ES-I3 (cell line): ENCODE measurements at regions not wholly inside any gene's neighbourhood (a gene's known extent, or its start where the extent isn't known, plus 50 kb on each side); places are given as distances from the start of the nearest gene placed in this dataset.
A peak's percentile ranks its signal among the peaks of the same experiment; 100 is the strongest.

Experiments
- H3K36me3 ChIP-seq: 2 replicates; pipeline ENCODE4 v1.6.1; 2013; ENCODE audit warnings: mild to moderate bottlenecking, low read length, control low read depth, moderate library complexity; ENCODE audit not compliant: insufficient read depth
- H3K4me1 ChIP-seq: 2 replicates; pipeline ENCODE4 v1.6.1; 2013; ENCODE audit warnings: mild to moderate bottlenecking, control low read depth, low read length; ENCODE audit not compliant: insufficient read depth
- H3K9ac ChIP-seq: 2 replicates; pipeline ENCODE4 v1.6.1; 2013; ENCODE audit warnings: low read depth, mild to moderate bottlenecking, low read length, moderate library complexity
- H3K9me3 ChIP-seq: 2 replicates; pipeline ENCODE4 v1.6.1; 2013; ENCODE audit warnings: mild to moderate bottlenecking, low read length, moderate library complexity; ENCODE audit not compliant: control insufficient read depth, insufficient read depth

- H3K36me3 ChIP-seq: no peaks in the 10 kb centered on the region
- peaks cover 7% of the 10 kb centered on the region; the same call in 1 of the 2 replicates for H3K9me3 ChIP-seq
- no peaks in the 10 kb centered on the region for H3K4me1 ChIP-seq
- no peak overlapping the region for H3K9ac ChIP-seq
Measured at GRCh38 chr19:28764066-28764465, 448.9 kb downstream of the UQCRFS1 start.

GRCh38 chr19:28746478-28746877, 466.5 kb downstream of the UQCRFS1 start:
- Histone ChIP-seq H3K9ac (no peak overlapping the region), H3K9me3 (no peaks in the 10 kb centered on the region; the same call in 1 of the 2 replicates), H3K36me3 (no peaks in the 10 kb centered on the region), H3K4me1 (no peaks in the 10 kb centered on the region)

- Histone ChIP-seq H3K9me3 (no peaks in the 10 kb centered on the region), H3K9ac (no peak overlapping the region), H3K36me3 (no peaks in the 10 kb centered on the region), H3K4me1 (no peaks in the 10 kb centered on the region)
Measured at GRCh38 chr19:28744943-28745342, 468.0 kb downstream of the UQCRFS1 start.

GRCh38 chr19:28744014-28744413, 468.9 kb downstream of the UQCRFS1 start:
- H3K9me3 ChIP-seq: no peaks in the 10 kb centered on the region
- H3K4me1 ChIP-seq: no peaks in the 10 kb centered on the region
- H3K9ac ChIP-seq: no peak overlapping the region
- no peaks in the 10 kb centered on the region for H3K36me3 ChIP-seq

GRCh38 chr19:28737021-28737895, 475.7 kb downstream of the UQCRFS1 start:
- H3K36me3 ChIP-seq: no peaks in the 10 kb centered on the region
- H3K9ac ChIP-seq: no peak overlapping the region
- no peaks in the 10 kb centered on the region for H3K9me3 ChIP-seq
- H3K4me1 ChIP-seq: 0 out of 2 replicates have a peak, but pooled peaks cover 6% of the 10 kb centered on the region

GRCh38 chr19:28736528-28736927, 476.4 kb downstream of the UQCRFS1 start:
- H3K4me1 ChIP-seq: 0 out of 2 replicates have a peak, but pooled peaks cover 6% of the 10 kb centered on the region
- no peaks in the 10 kb centered on the region for H3K9me3 ChIP-seq
- H3K36me3 ChIP-seq: no peaks in the 10 kb centered on the region
- no peak overlapping the region for H3K9ac ChIP-seq

- Histone ChIP-seq H3K36me3 (no peaks in the 10 kb centered on the region), H3K9me3 (no peaks in the 10 kb centered on the region), H3K9ac (no peak overlapping the region), H3K4me1 (no peaks in the 10 kb centered on the region)
Measured at GRCh38 chr19:28731577-28731976, 481.4 kb downstream of the UQCRFS1 start.

GRCh38 chr19:28730791-28731512, 482.0 kb downstream of the UQCRFS1 start:
- Histone ChIP-seq H3K9ac (no peak overlapping the region), H3K9me3 (no peaks in the 10 kb centered on the region), H3K4me1 (0 out of 2 replicates have a peak, but pooled peaks cover 4% of the 10 kb centered on the region), H3K36me3 (no peaks in the 10 kb centered on the region)

- Histone ChIP-seq H3K9me3 (no peaks in the 10 kb centered on the region), H3K36me3 (no peaks in the 10 kb centered on the region), H3K9ac (peak overlapping the region; percentile 79), H3K4me1 (0 out of 2 replicates have a peak, but pooled peaks cover 4% of the 10 kb centered on the region)
Measured at GRCh38 chr19:28727480-28728159, 485.3 kb downstream of the UQCRFS1 start.

- Histone ChIP-seq H3K4me1 (0 out of 2 replicates have a peak, but pooled peaks cover 4% of the 10 kb centered on the region), H3K9me3 (no peaks in the 10 kb centered on the region), H3K36me3 (no peaks in the 10 kb centered on the region), H3K9ac (peak overlapping the region; percentile 79)
Measured at GRCh38 chr19:28726533-28727479, 486.1 kb downstream of the UQCRFS1 start.

- Histone ChIP-seq H3K9ac (no peak overlapping the region), H3K36me3 (no peaks in the 10 kb centered on the region), H3K4me1 (no peaks in the 10 kb centered on the region), H3K9me3 (no peaks in the 10 kb centered on the region)
Measured at GRCh38 chr19:28718909-28719308, 494.0 kb downstream of the UQCRFS1 start.

- Histone ChIP-seq H3K9me3 (no peaks in the 10 kb centered on the region), H3K36me3 (no peaks in the 10 kb centered on the region), H3K9ac (no peak overlapping the region), H3K4me1 (no peaks in the 10 kb centered on the region)
Measured at GRCh38 chr19:28715157-28715556, 497.8 kb downstream of the UQCRFS1 start.

GRCh38 chr19:28711411-28711810, 501.5 kb downstream of the UQCRFS1 start:
- no peaks in the 10 kb centered on the region for H3K4me1 ChIP-seq
- no peaks in the 10 kb centered on the region for H3K9me3 ChIP-seq
- H3K9ac ChIP-seq: no peak overlapping the region
- H3K36me3 ChIP-seq: no peaks in the 10 kb centered on the region
